H1 (cell line): ENCODE measurements at regions not wholly inside any gene's neighbourhood (a gene's known extent, or its start where the extent isn't known, plus 50 kb on each side); places are given as distances from the start of the nearest gene placed in this dataset.

ENCODE experiments used
- RFX5 ChIP-seq: IDR thresholded peaks from 2 replicates; pipeline ENCODE4 v1.6.1; 2011; ENCODE audit warnings: low read depth, low read length, improper control_type of control experiment, borderline replicate concordance
- TF ChIP-seq, protein P1 (sequence below), 3 experiments: IDR thresholded peaks; 1 replicate in 2 of 3; 2 replicates in 1 of 3; pipeline versions ENCODE4 v1.5.1 to v1.6.1; 2011; ENCODE audit warnings: low read length in 3 of 3, mild to moderate bottlenecking in 3 of 3, inconsistent platforms in 2 of 3, low read depth in 1 of 3, moderate library complexity in 1 of 3; ENCODE audit not compliant: insufficient read depth in 1 of 3; ENCODE audit errors: control extremely low read depth in 1 of 3

DNA sequence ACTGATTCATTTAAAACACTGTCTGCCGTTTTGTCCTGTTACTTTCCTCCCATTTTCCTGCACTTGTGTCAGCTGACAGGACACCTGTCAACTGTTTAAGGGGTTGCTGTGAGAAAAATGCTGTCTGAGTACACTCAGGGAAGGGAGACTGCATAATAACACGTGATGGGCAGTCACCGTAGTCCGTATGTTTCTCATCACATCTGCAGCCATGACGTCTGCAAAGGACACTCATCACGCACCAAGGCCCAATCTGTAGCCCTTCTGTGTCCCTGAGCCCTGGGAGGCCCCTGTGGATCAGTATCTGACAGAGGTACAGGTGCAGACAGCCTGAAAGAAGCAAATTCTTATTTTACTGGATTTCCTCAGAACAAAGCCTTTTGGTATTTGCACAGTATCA, 396.3 kb downstream of the YTHDC2 start:
- TF ChIP-seq, protein P1, sequence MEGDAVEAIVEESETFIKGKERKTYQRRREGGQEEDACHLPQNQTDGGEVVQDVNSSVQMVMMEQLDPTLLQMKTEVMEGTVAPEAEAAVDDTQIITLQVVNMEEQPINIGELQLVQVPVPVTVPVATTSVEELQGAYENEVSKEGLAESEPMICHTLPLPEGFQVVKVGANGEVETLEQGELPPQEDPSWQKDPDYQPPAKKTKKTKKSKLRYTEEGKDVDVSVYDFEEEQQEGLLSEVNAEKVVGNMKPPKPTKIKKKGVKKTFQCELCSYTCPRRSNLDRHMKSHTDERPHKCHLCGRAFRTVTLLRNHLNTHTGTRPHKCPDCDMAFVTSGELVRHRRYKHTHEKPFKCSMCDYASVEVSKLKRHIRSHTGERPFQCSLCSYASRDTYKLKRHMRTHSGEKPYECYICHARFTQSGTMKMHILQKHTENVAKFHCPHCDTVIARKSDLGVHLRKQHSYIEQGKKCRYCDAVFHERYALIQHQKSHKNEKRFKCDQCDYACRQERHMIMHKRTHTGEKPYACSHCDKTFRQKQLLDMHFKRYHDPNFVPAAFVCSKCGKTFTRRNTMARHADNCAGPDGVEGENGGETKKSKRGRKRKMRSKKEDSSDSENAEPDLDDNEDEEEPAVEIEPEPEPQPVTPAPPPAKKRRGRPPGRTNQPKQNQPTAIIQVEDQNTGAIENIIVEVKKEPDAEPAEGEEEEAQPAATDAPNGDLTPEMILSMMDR (IDR thresholded peaks at IDR 0.05; ENCODE audit: control extremely low read depth in 1 of 3, insufficient read depth in 1 of 3, low read depth in 1 of 3, low read length in 3 of 3), result no peak
- no peak for TF ChIP-seq RFX5
